ENCODE measurements at regions not wholly inside any gene's neighbourhood (a gene's known extent, or its start where the extent isn't known, plus 50 kb on each side); places are given as distances from the start of the nearest gene placed in this dataset.

DNA sequence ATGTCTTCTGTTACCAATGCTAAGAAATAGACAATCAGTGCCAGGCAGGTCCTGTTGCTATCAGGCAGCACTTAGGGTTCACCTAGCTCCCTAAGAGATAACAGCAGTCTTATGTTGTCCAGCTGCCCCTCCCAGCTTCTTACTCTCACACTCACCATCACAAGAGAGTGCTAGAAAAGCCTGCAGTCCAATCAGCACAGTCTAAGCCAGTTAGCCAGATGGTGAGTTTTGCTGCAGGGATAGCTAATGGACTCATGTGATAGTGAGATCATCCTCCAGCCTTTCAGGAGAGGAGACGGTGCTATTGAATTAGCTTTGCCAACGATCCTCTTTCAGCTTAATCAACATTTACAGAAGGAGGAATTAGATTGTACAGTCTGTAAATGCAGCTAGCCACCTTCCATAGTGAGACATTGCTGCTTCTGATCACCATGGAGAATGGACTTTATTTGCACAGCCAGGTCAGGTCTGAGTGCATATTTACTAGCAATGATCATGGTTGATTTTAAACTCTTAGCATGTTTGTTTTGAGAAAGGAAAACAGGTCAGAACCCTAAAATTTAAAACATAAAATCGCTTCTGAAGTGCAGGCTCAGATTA, 438.3 kb downstream of the CENPC start:
- no peak for DNase-seq

DNA sequence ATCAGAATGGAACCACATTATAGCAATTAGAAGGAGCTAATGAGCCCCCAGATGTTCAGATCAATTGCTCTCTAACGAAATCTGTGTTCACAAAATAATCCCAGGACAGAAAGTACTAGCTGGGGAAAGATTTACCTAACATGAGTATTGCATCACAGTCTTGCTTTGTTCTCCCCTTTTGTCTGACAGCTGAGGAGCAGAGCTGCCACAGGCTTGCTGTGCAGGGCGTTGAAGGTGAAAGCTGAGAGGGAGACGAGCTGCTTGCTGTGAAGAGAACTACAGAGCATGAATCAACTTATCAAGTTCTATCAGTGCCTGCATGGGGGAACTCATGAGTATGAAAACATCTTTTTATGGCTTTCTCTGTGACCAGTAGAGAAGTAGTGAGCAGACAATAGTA, 441.2 kb downstream of the CENPC start:
- no peak for DNase-seq

DNA sequence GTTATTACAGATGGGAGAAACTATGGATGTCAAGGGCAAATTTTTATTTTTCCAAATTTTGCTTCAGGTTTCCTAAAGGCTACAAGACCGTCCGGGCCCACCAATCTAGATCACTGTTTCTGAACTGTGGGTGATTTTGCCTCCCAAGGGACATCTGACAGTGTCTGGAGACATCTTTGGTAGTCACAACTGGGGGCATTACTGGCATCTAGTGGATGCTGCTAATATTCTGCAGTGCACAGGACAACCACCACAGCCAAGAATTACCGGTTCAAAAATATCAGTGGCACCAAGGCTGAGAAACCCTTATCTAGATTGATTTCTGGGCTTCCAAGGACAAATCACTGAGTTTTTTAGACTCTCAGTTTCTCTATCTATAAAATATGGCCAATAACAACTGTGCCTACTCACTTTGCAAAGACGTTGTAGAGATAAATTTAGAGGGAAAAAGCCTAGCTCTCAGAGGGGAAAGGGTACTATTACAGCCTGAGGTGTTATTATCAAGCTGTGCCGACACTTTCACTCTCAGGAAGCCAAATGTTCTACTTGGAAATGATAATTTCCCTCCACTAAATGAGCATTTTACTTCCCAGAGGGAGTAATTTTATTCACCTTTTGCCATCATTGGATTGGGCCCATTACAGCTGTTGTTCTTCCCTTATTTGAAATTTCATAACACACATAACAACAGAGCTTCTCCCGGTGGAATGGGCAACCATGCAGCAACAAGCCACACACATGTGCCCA, 442.1 kb downstream of the CENPC start:
- no peak for DNase-seq

DNA sequence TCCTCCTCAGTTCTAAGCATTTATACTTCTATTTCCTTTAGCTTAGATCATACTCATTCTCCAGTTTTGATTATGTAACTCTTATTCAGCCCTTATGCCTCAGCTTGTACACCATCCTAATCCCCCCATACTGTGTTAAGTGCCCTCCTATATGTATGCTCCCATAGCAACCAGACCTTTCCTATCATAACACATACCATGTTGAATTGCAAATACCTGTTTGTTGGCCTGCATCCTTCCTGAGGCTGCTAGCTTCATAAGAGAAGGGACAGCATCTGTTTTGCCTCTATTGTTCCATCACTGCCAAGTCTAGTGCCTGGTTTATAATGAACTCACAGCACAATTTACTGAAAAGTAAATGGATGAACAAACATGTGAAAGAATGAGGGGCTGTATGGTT, 443.7 kb downstream of the CENPC start:
- DNase-seq = no peak

DNA sequence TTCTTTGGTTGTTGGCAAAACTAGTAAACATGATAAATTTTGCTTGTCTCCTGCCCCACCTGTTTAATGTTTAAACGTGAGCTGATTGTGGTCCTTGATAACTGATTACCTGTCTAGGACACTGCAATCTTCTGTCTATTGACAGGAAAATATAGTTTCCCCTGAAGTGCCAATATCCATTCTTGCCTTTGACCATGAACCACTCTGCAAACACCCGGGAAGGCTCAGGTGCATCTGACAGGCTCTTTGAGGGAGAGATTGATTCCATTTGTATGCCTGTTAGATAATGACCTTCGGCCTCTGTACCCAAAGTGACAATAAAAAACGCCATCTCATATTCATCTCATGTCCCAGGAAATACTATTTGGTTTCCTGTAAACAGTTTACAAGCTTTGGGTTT, 453.0 kb downstream of the CENPC start:
- DNase-seq = no peak

DNA sequence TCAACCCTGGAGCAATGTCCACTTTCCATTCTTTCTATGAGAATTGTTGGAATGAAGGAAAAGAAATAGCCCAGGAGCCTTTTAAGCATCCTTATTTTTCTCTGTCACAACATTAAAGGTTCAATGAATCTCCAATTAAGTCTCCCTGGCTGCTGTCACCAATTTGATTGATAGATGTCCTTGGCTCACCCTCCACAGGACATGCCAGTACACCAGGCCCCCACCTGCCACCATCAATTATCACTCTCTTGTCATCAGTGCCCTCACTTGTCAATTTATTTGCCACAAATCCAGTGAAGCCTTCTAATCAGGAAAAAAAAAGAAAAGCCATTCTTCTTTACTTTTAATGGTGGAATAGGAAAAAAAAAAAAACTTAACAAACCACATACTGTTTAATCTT, 453.6 kb downstream of the CENPC start:
- no peak for DNase-seq

DNA sequence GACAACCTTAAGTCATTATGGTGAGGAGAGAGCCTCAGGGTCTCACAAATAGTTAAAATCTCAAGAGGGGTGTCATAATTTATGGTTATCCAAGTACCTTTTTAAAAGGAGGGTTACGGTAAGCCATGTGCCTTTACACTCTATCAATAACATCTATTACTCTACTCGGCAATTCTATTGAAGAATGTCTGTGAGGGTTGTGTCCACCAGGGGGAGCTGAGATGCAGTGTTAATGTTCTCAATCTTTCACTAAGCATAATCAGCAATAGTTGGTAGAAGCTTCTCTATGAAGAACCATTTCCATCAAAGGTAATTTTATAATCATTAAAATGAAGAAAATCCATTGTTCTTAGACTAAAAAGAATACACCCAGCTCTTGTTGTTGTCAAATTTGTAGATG, 457.4 kb downstream of the CENPC start:
- DNase-seq = no peak

DNA sequence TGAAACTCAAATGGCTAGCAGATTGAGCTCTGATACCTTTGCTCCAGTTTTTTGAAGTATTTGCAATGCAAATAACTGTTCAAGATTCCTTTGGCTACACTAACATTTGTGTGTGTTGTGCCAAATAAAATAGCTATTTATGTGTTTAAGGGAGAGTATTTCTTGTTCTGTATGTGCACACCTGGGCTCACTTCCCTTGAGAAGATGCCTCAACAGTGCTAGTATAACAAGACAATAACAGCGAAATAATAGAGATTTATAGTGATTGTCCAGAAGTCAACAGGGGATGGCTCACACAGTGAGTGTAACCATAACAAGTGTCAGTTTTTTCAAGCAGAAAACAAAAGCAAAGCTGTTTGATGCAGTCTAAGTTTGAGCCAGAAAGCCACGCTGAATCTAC, 460.5 kb downstream of the CENPC start:
- DNase-seq = no peak

DNA sequence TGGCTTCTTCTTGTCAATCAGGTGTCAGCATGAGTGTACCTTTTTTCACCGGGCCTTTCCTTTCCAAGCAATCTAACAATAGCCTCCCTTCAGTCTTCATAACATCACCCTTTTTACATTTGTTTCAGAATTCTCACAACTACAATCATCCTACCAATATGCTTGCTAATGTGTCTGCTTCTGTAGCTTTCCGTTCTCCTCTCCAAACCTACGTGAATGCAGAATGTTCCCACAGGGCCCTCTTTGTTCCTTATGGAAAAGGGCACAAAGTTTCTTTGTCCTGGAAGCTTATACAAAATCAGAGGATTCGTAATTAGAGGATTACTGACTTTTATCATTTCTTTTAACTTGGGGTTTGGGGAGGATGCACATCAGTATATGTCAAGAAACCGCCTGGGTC, 461.8 kb downstream of the CENPC start:
- DNase-seq = no peak

DNA sequence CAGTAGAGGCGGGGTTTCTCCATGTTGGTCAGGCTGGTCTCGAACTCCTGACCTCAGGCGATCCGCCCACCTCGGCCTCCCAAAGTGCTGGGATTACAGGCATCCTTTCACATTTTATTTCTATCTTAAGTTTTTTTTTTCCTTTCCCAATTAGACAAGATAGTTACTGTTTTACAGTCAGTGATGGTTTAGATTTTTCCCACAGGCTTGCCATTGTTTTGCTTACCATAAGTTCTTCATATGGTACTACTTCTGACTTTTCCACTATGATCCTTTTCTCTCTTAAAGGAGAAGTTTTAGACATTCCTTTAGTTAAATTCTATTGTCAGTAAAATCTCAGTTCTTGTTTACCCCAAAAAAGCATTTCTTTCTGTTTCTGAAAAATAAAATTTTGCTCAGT, 462.6 kb downstream of the CENPC start:
- no peak for DNase-seq

DNA sequence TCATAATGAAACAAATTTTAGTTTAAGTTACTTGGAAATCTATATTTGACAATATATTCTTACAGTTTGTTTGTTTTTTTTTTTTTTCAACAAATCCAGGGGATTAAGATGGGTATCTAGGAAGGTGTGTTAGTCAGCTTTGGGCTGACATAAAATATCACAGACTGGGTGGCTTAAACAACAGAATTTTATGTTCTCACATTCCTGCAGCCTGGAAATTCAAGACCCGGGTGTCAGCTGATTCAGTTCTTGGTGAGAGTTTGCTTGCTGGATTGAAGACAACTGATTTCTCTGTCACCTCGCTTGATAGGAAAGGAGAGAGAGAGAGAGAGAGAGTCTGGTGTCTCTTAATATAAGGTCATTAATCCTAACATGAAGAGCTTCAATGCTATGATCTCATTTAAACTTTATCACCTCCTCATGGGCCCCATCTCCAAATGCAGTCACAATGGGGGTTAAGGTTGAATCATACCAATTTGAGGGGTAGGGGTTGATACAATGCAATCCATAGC, 465.2 kb downstream of the CENPC start:
- peak; percentile 9 for DNase-seq

DNA sequence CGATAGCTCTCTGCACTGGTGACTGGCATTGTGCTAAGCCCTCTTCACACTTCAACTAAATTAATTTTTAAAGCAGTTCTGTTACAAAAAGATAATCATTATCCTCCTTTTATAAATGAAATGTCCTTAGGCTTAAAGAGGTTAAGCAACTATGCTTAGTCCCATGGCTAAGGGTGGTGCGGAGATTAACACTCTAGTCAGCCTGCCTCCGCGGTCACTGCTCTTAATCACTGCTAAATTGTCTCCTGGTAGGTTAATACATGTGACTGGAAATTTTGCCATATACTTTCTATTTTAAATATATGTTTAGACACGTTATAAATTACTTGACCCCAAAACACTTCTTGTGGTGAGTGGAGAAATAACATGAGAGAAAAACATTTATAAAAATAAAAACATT, 473.7 kb downstream of the CENPC start:
- no peak for DNase-seq

DNA sequence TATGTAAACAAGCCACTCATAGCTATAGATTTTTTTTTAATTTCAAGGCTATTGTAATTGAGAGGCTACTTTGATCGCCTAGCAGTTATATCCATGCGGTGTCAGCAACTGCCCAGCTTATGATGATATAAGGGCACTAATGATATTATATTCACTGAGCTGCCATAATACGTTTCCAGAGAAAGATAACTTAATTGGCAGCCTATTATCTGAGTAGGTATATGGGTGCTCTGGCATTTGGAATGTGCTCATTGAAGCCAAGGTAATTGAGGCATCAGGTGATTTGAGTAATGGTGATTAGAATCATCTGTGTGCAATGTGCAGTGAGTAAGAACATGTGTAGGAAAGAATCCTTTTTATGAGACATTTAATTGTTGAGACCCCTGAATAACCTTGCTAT, 490.0 kb downstream of the CENPC start:
- DNase-seq = no peak

DNA sequence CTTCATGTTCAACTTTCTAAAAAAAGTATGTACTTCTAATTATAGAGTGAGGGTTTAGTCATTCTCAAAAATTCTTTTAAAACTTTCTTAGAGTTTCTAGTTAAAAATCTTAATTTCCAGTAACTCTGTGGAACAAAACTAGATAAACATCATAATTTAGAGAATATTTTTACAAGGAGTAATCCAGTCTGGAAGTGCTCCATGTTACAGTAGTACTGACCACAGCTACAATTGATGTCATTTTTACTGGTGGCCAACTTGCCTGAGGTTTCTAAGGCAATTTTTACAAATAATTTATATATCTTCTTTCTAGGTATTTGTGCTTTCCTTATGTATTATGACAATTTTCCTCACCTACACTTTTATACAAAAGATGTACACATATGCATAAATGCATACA, 490.4 kb downstream of the CENPC start:
- peak; percentile 24 for DNase-seq

DNA sequence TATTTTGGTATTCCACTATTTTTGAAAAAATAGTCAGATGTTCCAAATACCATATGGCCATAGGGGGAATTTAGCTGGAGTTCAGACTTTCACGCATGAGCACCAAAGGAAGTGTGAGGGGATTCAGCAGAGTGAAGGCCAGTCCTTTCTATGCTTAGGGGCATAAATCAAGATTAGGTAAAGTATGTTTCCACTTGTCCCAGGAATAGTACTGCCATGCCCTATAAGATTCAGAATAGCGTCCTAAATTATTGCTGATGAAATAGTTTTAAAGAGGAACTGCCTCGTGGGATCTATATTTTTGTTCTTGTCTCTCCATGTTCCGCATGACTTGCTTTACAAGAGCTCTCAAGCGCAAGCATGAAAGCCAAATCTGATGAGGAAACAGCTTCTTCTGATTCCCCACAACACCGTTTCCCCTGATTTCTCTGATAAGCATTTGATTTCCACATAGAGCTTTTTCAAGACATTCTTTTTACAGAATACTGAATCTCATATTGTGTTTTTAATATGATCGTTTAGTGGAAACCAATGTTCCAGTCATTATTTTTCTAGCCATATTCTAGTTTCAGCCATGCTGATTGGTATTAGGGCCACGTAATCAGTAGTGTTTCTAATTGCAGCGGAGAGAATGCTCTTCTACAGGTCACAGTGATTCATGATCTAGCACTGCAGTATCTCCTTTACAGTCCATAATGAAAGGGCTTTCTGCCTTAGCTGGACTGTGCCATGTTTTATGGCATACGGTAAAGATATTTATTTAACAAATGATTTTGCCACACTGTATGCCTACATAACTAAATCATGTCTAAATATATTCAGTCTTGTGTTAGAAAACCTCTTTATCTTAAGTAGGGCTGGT, 492.3 kb downstream of the CENPC start:
- no peak for DNase-seq

DNA sequence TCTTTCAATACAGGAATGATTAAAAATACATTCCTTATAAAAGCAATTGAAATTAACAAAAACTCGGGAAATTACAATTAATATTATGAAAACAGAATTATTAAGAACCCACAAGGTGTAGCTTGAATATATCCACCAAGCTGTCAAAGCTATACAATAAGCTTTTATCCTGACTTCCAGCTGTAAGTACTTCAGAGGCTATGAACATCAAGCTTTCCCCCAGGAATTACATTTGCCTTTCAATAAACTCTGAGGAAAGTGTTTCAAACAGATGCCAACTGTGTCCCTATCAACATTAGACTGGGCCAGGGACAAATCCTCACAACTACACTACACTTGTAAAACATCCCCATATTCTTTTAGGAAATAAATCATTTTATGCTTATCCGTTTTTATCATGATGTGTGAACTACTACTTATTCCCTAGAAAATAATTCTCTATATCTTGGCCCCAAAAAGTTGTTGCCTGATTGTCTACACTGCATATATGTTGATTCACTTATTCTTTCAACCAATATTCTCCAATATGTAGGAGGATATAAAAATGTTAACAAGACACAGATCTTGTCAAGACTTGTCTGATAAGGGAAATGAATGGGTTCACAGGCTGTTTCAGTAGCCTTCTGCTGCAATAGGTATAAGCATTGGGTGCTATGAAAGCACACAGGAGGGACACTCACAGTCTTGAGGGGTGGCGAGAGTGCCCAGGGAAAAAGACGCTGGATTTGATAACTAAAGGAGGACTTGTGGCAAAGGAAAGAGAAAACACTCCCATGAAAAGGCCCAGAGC, 494.1 kb downstream of the CENPC start:
- DNase-seq = no peak

DNA sequence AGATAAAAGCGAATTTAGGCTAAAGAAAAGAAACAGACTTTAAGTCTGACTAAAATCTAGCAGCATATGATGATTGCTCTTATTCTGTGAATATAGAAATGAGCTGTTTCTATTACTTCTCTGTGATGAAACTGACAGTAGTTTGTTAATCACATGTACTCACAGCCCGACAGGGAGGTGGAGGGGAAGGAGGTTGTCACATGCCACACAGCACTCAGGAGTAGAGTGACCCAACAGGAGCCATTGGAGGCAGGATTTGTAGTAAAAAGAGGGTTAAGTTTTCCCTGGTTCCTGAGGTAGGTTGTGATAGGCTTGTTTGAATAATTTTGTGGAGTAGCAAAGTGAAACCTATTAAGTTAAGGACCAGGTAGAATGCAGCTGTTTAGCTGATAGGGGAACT, 495.9 kb downstream of the CENPC start:
- DNase-seq = no peak

DNA sequence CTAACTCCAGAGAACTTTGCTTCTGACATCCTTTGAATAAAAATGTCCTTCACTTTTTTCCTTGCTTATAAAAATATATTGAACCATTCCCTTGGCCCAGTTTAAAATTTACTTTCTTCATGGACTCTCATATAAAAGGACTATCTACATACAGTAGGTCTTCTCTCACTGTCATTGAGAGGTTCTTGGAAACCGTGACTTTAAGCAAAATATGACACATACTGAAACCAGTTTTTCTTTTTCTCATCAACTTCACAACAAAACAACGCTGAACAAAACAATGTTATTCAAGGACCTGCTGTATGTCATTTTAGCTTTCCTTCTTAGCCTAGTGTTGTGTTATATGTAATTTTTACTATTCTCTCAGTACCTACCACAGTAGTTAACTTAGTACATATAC, 496.8 kb downstream of the CENPC start:
- no peak for DNase-seq

DNA sequence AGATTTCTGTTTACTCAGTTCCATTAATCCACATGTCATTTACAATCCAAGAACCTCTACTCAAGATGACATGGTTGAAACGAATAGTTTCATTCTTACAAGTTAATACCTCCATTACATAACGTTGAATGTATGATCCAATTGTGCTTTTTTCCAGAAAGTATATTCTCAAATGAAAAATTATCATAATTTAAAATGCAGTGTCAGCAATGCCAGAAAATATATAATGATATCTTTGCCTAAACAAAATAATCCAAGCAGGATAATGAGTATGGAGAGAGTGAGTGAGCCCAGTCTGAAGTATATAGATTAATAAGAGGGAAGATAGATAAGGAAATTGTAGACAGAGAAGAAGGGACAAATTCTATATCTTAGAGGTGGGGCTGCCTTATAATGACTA, 505.0 kb downstream of the CENPC start:
- DNase-seq = no peak

DNA sequence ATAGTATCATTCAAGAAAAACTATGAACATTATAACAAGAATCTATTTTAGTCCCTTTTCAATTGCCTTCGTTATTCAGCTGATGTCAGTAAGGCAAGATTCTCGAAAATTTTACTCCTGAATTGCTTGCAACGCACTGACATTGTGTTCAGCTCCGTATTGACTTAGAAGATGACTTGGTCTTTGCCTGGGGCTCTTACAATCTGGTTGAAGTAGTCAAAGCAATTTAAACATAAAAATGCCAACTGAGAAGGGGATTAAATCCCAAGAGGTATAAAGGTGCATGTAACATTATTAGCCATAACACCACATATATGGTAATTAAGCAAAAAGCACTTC, 507.1 kb downstream of the CENPC start:
- no peak for DNase-seq

DNA sequence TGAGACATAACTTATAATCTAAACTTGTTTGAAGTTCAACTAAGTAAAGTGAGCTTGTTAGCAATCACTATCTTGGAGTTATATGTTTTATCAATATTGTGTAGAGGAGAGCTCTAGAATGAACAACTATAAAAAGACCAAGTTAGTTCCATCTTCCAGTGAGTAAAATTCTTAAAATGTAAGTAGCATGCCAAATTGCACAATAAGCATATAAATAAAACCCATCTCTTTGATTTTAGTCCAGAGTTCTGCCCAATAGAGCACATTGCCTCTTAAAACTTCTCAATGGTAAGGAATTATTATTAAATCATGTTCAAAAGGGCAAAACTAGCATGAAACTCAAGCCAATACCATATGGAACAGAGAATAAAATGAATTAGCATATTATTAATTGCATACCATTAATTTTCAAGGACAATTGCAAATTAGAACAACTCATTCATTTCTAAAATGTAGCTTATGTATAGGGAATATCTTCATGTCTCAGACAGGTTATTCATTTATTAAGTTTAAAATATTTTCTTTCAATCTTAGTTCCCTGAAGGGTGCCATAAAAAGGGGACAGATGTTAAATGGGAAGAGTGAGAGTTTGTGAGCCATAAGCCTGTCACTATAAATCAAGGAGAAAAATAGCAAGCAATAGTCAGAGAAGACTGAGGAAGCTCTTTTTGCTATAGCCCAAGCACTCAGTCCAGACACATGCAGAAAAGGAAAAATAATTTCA, 507.6 kb downstream of the CENPC start:
- DNase-seq = no peak

DNA sequence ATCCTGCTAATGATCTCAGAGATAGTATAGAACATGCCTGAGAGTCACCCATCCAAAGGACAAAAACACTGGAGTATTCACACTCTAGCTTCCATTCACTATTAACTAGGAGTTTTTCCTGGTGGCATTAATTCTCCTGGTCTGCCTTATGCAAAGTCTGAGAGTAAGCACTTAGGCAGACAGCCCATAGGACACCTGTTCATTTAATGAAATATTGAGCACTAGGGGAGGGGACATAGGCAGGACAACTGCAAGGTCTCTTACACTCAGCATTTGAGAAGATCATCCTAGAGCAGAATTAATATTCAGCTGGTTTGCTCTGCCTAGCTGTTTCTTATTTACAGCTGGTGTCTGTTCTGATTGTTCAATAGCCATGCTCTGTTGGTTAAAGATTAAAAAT, 508.5 kb downstream of the CENPC start:
- DNase-seq = no peak
